ENCODE measurements at regions not wholly inside any gene's neighbourhood (a gene's known extent, or its start where the extent isn't known, plus 50 kb on each side); places are given as distances from the start of the nearest gene placed in this dataset.

DNA sequence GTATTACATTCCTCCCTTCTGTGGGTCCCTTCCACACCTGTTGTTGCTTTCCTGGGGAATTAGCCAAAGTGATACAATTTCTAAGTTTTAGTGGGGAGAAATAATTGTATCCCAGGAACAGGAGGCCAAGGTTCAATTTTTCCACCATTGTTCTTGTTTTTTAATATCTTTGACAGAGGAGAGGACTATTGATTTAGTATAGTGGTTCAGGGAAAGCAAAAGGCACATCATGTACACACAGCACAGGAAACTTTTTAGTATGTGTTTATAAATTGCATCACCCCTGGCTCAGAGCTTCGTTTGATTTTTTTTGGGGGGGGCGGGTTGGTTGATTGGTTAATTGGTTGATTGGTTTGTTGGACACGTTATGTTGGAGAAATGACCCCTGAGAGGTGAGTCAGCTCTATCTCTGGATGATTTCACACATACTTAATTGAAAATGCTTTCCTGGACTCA lies 431.6 kb downstream of the PID1 start:
- H3K36me3 Mint-ChIP-seq: no peaks in the 10 kb centered on the region
- no peaks in the 10 kb centered on the region for H3K9me3 Mint-ChIP-seq

DNA sequence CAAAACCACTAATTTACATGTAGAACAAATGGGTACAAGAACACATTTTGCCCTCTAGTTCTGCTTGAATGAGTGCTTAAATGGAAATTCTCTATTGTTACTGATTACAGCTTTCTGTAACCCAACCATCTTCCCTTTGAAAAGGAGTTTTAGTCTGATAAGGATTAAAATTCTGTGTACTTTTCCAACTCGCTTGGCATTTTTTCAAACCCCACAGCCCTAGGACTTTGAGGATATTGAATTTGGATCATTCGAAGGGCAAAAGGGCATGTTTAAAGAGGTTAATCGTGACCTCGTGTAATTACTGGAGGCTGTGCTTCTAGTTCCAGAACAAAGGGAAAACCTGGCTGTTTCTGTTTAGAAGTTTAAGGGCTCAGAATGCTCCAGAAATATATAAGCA lies 432.3 kb downstream of the PID1 start:
- Mint-ChIP-seq H3K36me3 (no peaks in the 10 kb centered on the region), H3K9me3 (no peaks in the 10 kb centered on the region), H3K4me3 (no peak overlapping the region), H3K27me3 (ENCODE audit: low read depth) (peaks cover 2% of the 10 kb centered on the region), H3K4me1 (no peaks in the 10 kb centered on the region), H3K27ac (no peak overlapping the region)
- TF ChIP-seq, protein P1, sequence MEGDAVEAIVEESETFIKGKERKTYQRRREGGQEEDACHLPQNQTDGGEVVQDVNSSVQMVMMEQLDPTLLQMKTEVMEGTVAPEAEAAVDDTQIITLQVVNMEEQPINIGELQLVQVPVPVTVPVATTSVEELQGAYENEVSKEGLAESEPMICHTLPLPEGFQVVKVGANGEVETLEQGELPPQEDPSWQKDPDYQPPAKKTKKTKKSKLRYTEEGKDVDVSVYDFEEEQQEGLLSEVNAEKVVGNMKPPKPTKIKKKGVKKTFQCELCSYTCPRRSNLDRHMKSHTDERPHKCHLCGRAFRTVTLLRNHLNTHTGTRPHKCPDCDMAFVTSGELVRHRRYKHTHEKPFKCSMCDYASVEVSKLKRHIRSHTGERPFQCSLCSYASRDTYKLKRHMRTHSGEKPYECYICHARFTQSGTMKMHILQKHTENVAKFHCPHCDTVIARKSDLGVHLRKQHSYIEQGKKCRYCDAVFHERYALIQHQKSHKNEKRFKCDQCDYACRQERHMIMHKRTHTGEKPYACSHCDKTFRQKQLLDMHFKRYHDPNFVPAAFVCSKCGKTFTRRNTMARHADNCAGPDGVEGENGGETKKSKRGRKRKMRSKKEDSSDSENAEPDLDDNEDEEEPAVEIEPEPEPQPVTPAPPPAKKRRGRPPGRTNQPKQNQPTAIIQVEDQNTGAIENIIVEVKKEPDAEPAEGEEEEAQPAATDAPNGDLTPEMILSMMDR (IDR thresholded peaks at IDR 0.05; ENCODE audit: unreplicated experiment): no peak
- DNase-seq (ENCODE audit: low spot score in 2 of 2, unreplicated experiment in 2 of 2): no peak

More for the DNA sequence above, 431.6 kb downstream of the PID1 start:
- Mint-ChIP-seq H3K27ac (no peak overlapping the region), H3K4me3 (no peak overlapping the region), H3K4me1 (no peaks in the 10 kb centered on the region), H3K27me3 (ENCODE audit: low read depth) (peaks cover 2% of the 10 kb centered on the region)
- TF ChIP-seq, protein P1 (IDR thresholded peaks at IDR 0.05; ENCODE audit: unreplicated experiment): no peak
- DNase-seq (ENCODE audit: low spot score in 2 of 2, unreplicated experiment in 2 of 2): no peak

DNA sequence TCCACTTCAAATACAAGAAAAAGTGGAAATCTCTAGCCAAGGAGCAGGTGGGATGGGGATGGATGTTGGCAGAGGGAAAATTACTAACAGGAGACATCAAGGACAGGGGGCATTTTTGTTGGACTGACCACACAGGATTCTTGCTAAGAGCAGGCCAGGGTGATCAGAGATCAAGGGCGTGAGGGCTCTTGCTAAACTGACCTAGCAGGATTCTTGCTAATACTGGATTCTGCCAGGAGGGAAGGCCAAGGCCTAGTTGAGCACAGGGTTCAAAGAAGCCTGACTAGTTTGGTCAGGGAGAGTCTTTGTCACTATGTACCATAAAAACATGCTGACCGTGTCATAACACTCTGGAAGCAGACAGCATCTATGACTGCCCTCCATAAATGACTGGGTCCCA lies 442.7 kb downstream of the PID1 start:
- peaks cover 10% of the 10 kb centered on the region for H3K9me3 Mint-ChIP-seq

DNA sequence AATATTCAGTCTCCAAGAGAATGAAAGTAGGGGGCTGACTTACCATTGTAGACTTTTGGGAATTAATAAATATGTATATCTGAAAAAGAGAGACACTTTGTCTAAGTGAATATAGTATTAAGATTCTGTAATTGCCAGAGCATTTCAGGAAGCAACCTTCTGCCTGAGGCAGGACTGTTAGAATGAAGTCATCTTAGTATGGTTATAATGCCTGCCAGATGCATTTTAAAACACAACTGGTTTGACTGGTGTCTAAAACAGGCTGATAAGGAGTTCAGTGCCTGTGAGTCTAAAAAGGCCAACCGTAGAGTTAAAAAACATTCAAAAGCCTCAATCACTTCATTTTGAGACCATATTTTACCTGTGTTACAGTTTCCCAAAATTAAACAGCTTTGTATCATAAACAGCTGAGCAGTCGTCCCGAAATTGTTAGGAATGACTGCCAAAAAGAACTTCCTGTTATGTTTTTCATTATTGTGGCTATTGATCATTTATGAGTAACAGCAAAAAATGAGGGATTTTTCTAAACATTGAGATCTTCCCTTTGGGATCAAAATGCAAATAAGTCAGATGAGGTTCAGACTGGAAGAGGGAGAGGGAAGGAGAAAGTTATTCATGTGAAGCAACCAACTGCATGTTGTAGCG lies 443.9 kb downstream of the PID1 start:
- H3K4me3 Mint-ChIP-seq: no peak overlapping the region
- TF ChIP-seq, protein P1 (IDR thresholded peaks at IDR 0.05; ENCODE audit: unreplicated experiment): no peak
- DNase-seq (ENCODE audit: low spot score in 2 of 2, unreplicated experiment in 2 of 2): no peak
- H3K27ac Mint-ChIP-seq: no peak overlapping the region
- no peaks in the 10 kb centered on the region for H3K36me3 Mint-ChIP-seq
- H3K4me1 Mint-ChIP-seq: peaks cover 4% of the 10 kb centered on the region
- H3K9me3 Mint-ChIP-seq: peaks cover 10% of the 10 kb centered on the region
- H3K27me3 Mint-ChIP-seq (ENCODE audit: low read depth): no peaks in the 10 kb centered on the region

More for the DNA sequence above, 442.7 kb downstream of the PID1 start:
- Mint-ChIP-seq H3K36me3 (no peaks in the 10 kb centered on the region), H3K27me3 (ENCODE audit: low read depth) (no peaks in the 10 kb centered on the region), H3K27ac (no peak overlapping the region), H3K4me1 (peaks cover 4% of the 10 kb centered on the region), H3K4me3 (no peak overlapping the region)
- TF ChIP-seq, protein P1 (IDR thresholded peaks at IDR 0.05; ENCODE audit: unreplicated experiment): no peak
- no peak for DNase-seq (ENCODE audit: low spot score in 2 of 2, unreplicated experiment in 2 of 2)

DNA sequence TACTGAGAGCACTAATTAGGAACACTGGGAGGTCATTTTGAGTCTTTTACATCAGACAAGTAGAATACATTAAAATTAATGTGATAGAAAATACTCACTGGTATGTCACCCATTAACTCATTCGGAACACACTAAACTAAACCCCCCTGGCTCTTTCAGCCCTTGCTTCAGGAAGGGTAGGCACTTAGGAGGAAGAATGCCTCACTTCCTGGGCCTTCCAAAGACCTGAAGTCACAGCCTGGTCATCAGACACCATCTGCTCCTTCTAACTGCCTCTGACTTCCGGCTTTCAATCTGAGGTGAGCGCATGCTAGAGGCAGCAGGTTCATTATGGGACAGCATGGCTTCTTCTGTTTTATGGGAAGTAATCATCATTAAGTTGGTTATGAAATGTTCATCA lies 451.4 kb downstream of the PID1 start:
- Mint-ChIP-seq H3K9me3 (peaks cover 32% of the 10 kb centered on the region), H3K4me3 (no peak overlapping the region), H3K27me3 (ENCODE audit: low read depth) (no peaks in the 10 kb centered on the region), H3K27ac (no peak overlapping the region), H3K36me3 (no peaks in the 10 kb centered on the region), H3K4me1 (no peaks in the 10 kb centered on the region)
- TF ChIP-seq, protein P1 (IDR thresholded peaks at IDR 0.05; ENCODE audit: unreplicated experiment): no peak
- DNase-seq (ENCODE audit: low spot score in 2 of 2, unreplicated experiment in 2 of 2): no peak

Measured in mesothelial cell of epicardium (in vitro differentiated cells).